ENCODE measurements at regions not wholly inside any gene's neighbourhood (a gene's known extent, or its start where the extent isn't known, plus 50 kb on each side); places are given as distances from the start of the nearest gene placed in this dataset.

DNA sequence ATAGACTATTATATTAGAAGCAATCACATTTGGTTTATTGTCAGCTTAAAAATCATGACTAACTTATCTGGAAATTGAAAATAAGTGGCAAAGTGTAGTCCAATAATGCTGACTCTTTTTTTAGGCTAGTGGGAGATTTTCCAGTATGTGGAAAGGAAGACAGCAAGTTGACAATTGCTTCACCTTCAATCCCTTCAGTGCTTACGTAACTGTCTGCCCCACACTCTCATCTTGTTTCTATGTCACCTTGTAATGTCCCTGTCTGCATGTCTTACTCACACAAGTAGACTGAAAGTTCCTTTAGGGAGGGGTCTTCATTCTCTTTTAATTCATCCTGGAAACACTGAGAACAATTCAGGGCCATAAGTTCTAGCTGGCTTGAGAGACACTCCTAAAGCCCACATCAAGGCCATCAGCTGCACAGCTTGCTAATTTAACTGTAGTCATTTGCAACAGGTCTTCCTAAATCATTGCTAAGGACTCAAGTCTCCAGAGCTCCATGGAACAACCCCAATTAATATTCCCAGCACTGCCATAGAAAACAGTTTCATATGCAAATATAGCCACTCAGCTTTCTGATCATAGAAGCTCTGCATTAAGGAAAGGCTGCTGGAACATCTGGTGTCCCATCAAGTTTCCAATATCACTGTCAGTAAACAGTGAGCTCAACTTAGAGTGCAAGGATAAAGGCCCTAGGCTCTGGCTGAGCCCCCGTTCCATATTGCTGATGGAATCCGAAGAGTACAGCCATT is 230.5 kb downstream of the ETAA1 start:
- ChIA-PET CTCF (no interaction called here), POLR2A (no interaction called here), RAD21 (ENCODE audit: unreplicated experiment) (interaction anchor here (0.7 kb wide), 1 partner anchor 17 kb away, joined by 3 read pairs; no protein-coding TSS in a partner anchor), SMC1A (ENCODE audit: uncharacterized antibody, unreplicated experiment) (no interaction called here)
- 26% methylated on average over 3 of the region's 3 CpGs for WGBS (ENCODE audit: insufficient coverage, insufficient replicate concordance, low lambda C conversion rate, missing lambda C conversion rate)
- DNase-seq (ENCODE audit: low read depth, low spot score), result no peak
- H3K4me1 ChIP-seq (ENCODE audit: control insufficient read depth, insufficient read depth, low read length), result no peaks in the 10 kb centered on the region
- no TSS peak for BruUV-seq (replicated peaks)
- H3K27ac ChIP-seq (ENCODE audit: control insufficient read depth, insufficient read depth), result no peak overlapping the region
- no peaks in the 10 kb centered on the region for H3K27me3 ChIP-seq (replicated peaks in 1 of 2; ENCODE audit: control insufficient read depth in 2 of 2, insufficient read depth in 2 of 2, low read length in 1 of 2)
- no peak overlapping the region for H3K9ac ChIP-seq (ENCODE audit: control insufficient read depth, insufficient read depth, low read length)
- no peak for ATAC-seq
- no peak overlapping the region for H3K4me3 ChIP-seq
- no peak overlapping the region for H2AFZ ChIP-seq (ENCODE audit: control insufficient read depth, low read depth, low read length)
- no peaks in the 10 kb centered on the region for H3K36me3 ChIP-seq (ENCODE audit: control insufficient read depth in 2 of 2, insufficient read depth in 2 of 2, low read length in 1 of 2)
- H3K9me3 ChIP-seq (replicated peaks; ENCODE audit: control insufficient read depth, insufficient read depth, low read length), result no peaks in the 10 kb centered on the region
- H3K79me2 ChIP-seq (ENCODE audit: control insufficient read depth, insufficient read depth, low read length), result no peaks in the 10 kb centered on the region
- no peak overlapping the region for H3K4me2 ChIP-seq (ENCODE audit: control insufficient read depth, insufficient read depth)
- FAIRE-seq, result no peak
- in situ Hi-C loops (cut with MboI) (no loop called here), intact Hi-C loops (cut with micrococcal nuclease; ENCODE audit: unreplicated experiment) (no loop called here)
- no peaks in the 10 kb centered on the region for H4K20me1 ChIP-seq (ENCODE audit: control insufficient read depth, insufficient read depth)
- no peak for TF ChIP-seq NR2F1 (conservative IDR thresholded peaks at IDR 0.05)

DNA sequence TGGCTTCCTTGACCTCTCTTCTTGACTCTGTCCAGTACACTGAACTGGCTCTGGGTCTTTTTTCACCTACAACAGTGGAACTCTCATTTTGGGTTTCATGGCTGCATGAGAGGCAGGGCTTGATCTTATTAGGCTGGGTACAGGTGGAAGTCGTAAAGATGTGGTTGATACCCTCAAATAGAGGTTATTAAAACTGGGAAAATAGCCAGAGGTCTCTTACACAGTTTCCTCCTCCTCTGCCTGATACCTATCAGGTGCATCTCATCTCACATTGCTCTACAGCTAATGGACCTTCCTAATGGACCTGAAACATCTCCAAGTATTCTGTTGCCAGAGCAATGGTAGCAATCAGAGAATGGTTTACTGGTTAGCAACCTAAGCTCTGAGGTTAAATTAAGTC is 231.8 kb downstream of the ETAA1 start:
- no peaks in the 10 kb centered on the region for H3K79me2 ChIP-seq (ENCODE audit: control insufficient read depth, insufficient read depth, low read length)
- intact Hi-C loops (cut with micrococcal nuclease; ENCODE audit: unreplicated experiment), result no loop called here
- SMC1A ChIA-PET (ENCODE audit: uncharacterized antibody, unreplicated experiment), result no interaction called here
- no peak overlapping the region for H3K9ac ChIP-seq (ENCODE audit: control insufficient read depth, insufficient read depth, low read length)
- no peaks in the 10 kb centered on the region for H3K4me1 ChIP-seq (ENCODE audit: control insufficient read depth, insufficient read depth, low read length)
- no peak overlapping the region for H3K4me2 ChIP-seq (ENCODE audit: control insufficient read depth, insufficient read depth)
- FAIRE-seq (no peak), DNase-seq (ENCODE audit: low read depth, low spot score) (no peak), ATAC-seq (no peak)
- no TSS peak for BruUV-seq (replicated peaks)
- POLR2A ChIA-PET, result no interaction called here
- H3K4me3 ChIP-seq, result no peak overlapping the region
- H4K20me1 ChIP-seq (ENCODE audit: control insufficient read depth, insufficient read depth), result no peaks in the 10 kb centered on the region
- CTCF ChIA-PET, result no interaction called here
- H3K9me3 ChIP-seq (replicated peaks; ENCODE audit: control insufficient read depth, insufficient read depth, low read length), result no peaks in the 10 kb centered on the region
- no peak overlapping the region for H2AFZ ChIP-seq (ENCODE audit: control insufficient read depth, low read depth, low read length)
- 0% methylated on average over 1 of the region's 1 CpG for WGBS (ENCODE audit: insufficient coverage, insufficient replicate concordance, low lambda C conversion rate, missing lambda C conversion rate)
- in situ Hi-C loops (cut with MboI), result no loop called here
- TF ChIP-seq NFYB (IDR thresholded peaks at IDR 0.05; ENCODE audit: insufficient read depth, low read depth, low read length), result no peak
- TF ChIP-seq TAF1 (IDR thresholded peaks at IDR 0.05; ENCODE audit: borderline replicate concordance, low read depth, low read length), result no peak
- no peak for TF ChIP-seq PML (IDR thresholded peaks at IDR 0.05; ENCODE audit: low read length)
- TF ChIP-seq MYC (IDR thresholded peaks at IDR 0.05; ENCODE audit: insufficient read depth, insufficient read length, insufficient replicate concordance, low read length, severe bottlenecking), result no peak
- TF ChIP-seq CBFB (IDR thresholded peaks at IDR 0.05; ENCODE audit: low read depth), result no peak
- TF ChIP-seq ZNF274 (IDR thresholded peaks at IDR 0.05; ENCODE audit: insufficient read depth, insufficient read length), result no peak
- TF ChIP-seq, protein P1, sequence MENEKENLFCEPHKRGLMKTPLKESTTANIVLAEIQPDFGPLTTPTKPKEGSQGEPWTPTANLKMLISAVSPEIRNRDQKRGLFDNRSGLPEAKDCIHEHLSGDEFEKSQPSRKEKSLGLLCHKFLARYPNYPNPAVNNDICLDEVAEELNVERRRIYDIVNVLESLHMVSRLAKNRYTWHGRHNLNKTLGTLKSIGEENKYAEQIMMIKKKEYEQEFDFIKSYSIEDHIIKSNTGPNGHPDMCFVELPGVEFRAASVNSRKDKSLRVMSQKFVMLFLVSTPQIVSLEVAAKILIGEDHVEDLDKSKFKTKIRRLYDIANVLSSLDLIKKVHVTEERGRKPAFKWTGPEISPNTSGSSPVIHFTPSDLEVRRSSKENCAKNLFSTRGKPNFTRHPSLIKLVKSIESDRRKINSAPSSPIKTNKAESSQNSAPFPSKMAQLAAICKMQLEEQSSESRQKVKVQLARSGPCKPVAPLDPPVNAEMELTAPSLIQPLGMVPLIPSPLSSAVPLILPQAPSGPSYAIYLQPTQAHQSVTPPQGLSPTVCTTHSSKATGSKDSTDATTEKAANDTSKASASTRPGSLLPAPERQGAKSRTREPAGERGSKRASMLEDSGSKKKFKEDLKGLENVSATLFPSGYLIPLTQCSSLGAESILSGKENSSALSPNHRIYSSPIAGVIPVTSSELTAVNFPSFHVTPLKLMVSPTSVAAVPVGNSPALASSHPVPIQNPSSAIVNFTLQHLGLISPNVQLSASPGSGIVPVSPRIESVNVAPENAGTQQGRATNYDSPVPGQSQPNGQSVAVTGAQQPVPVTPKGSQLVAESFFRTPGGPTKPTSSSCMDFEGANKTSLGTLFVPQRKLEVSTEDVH (IDR thresholded peaks at IDR 0.05; ENCODE audit: low read depth, partially characterized antibody), result no peak
- TF ChIP-seq ATF7 (IDR thresholded peaks at IDR 0.05; ENCODE audit: low read depth), result no peak
- no peak for TF ChIP-seq CBX5 (IDR thresholded peaks at IDR 0.05; ENCODE audit: low read depth)
- TF ChIP-seq HDAC2 (IDR thresholded peaks at IDR 0.05), result no peak
- RAD21 ChIA-PET (ENCODE audit: unreplicated experiment), result no interaction called here
- no peaks in the 10 kb centered on the region for H3K36me3 ChIP-seq (ENCODE audit: control insufficient read depth in 2 of 2, insufficient read depth in 2 of 2, low read length in 1 of 2)
- H3K27ac ChIP-seq (ENCODE audit: control insufficient read depth, insufficient read depth), result no peak overlapping the region
- no peaks in the 10 kb centered on the region for H3K27me3 ChIP-seq (replicated peaks in 1 of 2; ENCODE audit: control insufficient read depth in 2 of 2, insufficient read depth in 2 of 2, low read length in 1 of 2)

All from GM12878 (cell line).